ENCODE measurements at regions not wholly inside any gene's neighbourhood (a gene's known extent, or its start where the extent isn't known, plus 50 kb on each side); places are given as distances from the start of the nearest gene placed in this dataset.

DNA sequence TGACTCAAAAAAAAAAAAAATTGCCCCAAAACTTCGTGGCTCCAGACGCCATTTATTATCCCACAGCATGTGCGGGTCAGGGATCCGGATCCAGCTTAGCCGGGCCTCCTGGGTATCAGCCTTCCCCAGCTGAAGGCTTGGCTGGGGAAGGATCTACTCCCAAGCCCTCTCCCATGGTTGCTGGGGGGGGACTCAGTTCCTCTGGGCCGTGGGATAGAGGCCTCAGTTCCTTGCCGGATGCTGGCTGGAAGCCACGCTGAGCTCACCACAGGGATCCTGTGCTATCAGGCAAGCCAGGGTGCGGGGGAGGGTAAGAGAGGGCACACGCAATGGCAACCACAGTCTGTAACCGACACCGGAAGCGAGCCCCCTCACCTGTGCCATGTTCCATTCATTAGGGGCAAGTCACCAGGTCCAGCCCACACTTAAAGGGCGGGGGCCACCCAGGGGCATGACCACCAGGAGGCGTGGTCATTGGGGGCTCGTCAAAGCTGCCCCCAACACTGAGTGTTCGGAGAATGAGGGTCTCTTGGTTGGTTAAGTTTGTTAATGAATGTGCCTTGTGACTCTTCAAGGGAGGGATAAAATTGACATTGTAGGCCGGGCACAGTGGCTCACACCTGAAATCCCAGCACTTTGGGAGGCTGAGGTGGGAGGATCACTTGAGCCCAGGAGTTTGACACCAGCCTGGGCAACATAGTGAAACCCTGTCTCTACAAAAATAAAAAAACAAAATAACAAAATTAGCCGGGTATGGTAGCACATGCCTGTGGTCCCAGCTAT, 210.0 kb upstream of the GSE1 start:
- peak; percentile 44 for ATAC-seq
- intact Hi-C loops (cut with DNase I) = no loop called here
- peak; percentile 65 for DNase-seq (ENCODE audit: low spot score)

DNA sequence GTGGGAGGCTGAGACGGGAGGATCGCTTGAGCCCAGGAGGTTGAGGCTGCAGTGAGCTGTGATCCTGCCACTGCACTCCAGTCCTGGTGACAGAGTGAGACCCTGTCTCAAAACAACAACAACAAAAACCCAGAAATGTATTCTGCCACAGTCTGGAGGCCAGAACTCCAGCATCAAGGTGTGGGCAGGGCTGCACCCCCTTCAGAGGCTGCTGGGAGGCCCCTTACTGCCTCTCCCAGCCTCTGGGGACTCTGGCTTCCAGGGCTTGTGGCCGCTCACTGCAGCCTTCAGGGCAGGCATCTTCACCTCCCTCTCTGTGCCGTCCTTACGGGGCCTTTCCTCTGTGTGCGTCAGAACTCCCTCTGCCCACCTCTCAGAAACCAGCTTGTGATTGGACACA, 209.4 kb upstream of the GSE1 start:
- peak; percentile 51 for DNase-seq (ENCODE audit: low spot score)
- no peak for ATAC-seq
- intact Hi-C loops (cut with DNase I) = no loop called here

DNA sequence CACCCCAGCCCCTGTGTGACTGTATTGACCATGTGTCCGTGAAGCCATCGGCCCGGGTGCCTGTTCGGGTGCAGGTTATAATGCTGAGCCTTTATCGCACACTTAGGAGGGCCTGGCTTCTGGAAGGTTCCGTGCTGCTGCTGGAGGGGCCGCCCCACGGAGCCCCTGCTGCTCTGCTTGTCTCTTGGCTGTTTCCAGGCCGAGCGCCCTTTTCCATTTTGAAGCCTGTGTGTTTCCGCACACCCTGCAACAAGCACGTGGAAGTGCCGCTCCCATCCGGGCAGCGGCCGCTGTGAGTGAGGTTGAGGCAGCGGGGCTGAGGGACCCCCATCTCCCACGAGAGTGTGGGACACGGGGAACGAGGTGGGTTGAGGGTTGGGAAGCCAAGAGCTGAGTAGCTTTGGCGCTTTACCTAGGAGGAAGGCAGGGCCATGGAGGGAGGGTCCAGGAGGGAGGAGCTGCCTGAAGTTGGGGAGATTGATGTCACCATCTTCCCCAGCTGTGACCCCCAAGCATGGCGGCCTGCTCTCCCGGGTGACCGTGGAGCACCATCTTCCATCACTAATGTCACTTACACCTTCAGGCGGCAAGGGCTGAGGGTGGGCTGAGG, 200.1 kb upstream of the GSE1 start:
- peak; percentile 50 for DNase-seq (ENCODE audit: low spot score)
- no peak for ATAC-seq
- intact Hi-C loops (cut with DNase I) = no loop called here

GRCh38 chr16:85413691-85414663, 199.1 kb upstream of the GSE1 start:
- intact Hi-C loops (cut with DNase I) = no loop called here
- ATAC-seq (no peak), DNase-seq (ENCODE audit: low spot score) (no peak)

GRCh38 chr16:85415196-85416090, 197.7 kb upstream of the GSE1 start:
- DNase-seq (ENCODE audit: low spot score) = peak; percentile 50
- no peak for ATAC-seq
- intact Hi-C loops (cut with DNase I) = loop anchor here (5.0 kb wide), 1 partner anchor 252 kb away; no protein-coding TSS in a partner anchor

- intact Hi-C loops (cut with DNase I) = loop anchor here (5.0 kb wide), 1 partner anchor 251 kb away; no protein-coding TSS in a partner anchor
- peak; percentile 79 for DNase-seq (ENCODE audit: low spot score)
- ATAC-seq = peak; percentile 50
Observed at GRCh38 chr16:85416228-85417109, 196.7 kb upstream of the GSE1 start.

DNA sequence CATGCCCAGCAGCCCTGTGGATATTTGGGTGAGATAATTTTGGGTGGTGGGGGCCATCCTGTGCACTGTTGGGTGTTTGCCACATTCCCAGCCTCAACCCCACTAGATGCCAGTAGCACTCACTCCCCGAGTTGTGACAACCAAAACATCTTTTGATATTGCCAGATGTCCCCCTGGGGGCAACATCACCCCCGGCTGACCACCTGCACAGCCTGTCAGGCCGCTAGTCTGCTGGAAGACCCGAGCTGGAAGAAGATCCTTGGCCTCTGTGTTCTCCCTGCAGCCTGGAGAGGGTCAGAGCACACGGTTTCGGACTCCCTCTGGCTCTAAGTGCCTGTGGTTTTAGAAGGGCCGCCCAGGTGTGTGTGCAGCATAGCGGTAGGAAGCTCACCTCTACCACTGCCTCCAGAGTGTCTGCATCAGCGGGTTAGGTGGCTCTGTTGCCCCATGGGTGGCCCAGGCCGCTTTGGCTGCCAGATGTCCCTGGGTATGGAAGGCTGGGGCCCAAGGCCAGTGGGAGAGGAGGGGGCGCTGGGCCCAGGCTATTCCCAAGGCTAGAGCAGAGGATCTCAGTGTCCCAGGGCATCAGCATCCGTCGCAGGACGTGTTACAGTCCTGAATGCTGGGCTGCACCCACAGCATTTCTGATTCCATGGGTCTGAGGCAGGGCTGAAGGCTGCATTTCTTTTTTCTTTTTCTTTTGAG, 195.8 kb upstream of the GSE1 start:
- intact Hi-C loops (cut with DNase I) = loop anchor here (5.0 kb wide), 1 partner anchor 250 kb away; no protein-coding TSS in a partner anchor
- DNase-seq (ENCODE audit: low spot score) (peak; percentile 49), ATAC-seq (no peak)

DNA sequence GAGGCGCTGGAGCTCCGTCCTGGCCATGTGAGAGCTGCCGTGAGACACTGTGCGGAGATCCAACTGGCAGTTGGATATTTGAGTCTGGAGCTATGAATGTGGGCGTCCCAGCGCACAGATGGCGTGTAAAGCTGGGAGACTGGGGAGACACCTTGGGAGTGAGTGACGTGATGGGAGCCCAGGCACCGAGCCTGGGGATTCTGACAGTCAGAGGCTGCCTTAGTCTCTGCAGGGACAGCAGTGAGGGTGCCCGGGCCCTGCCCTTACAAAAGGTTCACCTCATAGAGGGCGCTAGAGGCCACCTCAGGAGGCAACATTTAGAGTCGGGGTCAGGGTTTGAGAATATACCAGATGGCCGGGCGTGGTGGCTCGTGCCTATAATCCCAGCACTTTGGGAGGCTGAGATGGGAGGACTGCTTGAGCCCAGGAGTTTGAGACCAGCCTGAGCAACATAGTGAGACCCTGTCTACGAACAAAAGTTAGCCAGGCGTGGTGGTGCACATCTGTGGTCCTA, 194.1 kb upstream of the GSE1 start:
- intact Hi-C loops (cut with DNase I) = loop anchor here (5.0 kb wide), 1 partner anchor 248 kb away; no protein-coding TSS in a partner anchor
- ATAC-seq (no peak), DNase-seq (ENCODE audit: low spot score) (peak; percentile 32)

DNA sequence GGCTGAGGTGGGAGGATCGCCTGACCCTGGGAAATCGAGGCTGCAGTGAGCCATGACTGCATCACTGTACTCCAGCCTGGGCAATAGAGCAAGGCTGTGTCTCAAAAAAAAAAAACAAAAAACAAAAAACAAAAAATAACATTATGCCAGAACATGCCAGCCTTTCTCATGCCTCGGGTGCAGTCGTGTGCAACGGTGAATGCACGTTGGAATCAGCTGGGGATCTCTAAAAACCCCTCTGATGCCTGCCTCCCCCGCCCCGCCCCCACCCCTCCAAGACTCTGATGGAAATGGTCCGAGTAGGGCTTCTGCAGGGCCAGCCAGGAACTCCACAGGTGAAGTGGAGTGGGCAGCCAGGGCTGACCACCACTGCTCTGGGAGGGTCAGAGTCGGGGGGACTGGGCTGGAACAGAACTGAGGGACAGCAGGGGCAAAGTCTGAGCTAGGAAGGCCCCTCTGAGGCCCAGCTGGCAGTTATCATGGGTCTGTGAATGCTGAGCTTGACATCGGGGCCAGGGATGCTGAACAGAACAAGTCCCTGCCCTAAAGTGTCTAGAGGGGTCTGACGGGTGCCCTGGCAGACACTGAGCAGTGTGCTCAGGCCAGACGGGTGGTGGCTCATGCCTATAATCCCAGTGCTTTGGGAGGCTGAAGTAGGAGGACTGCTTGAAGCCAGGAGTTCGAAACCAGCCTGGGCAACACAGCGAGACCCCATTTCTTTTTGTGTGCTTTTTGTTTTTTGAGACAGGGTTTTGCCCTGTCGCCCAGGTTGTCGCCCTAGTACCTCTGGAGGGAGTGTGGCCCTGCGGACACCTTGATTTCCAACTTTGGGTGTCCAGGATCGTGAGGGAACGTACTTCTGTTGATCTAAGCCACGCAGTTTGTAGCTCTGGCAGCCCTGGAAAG, 193.4 kb upstream of the GSE1 start:
- no peak for ATAC-seq
- DNase-seq (ENCODE audit: low spot score) = peak; percentile 50
- intact Hi-C loops (cut with DNase I) = loop anchor here (5.0 to 10.0 kb wide), 2 partner anchors 185 to 248 kb away; no protein-coding TSS in a partner anchor

DNA sequence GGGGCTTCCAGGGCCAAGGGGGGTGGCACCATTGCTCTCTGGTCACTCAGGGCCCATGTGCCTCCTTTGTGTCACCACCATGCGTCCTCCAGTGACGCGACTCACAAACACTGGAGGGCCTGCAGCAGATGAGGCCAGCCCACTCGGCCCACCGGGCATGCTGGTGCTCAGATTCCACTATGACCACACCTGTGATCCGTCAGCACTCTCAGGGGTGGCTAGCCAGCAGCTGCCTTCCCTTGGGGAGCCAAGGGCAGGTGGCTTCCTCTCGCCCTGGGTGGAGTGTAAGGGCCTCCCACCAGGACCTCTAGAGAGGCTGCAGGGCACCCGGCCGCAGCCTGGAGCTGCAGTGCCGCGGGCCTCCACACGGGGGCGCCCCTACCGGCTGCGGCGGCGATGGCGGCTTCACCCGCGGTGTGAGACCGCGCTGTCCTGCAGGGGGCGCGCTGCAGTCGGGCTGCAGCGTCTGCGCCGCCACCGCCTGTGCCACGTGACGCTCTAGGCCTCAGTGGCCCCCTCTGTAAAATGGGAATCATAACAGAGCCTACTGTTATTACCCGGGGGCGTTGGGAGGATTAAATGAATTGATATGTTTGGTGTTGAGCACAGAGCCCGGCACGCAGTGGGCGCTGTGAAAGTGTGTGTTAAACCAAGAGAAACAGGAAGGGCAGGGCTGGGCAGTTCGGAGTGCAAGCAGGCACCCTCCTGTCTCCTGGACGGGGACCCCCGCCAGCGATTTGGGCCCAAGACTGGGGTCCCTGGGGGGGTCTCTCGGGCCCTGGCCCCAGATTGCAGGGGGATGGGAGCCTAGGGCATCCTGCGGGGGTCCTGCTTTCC, 192.4 kb upstream of the GSE1 start:
- intact Hi-C loops (cut with DNase I) = loop anchor here (10.0 kb wide), 1 partner anchor 184 kb away; no protein-coding TSS in a partner anchor
- ATAC-seq (no peak), DNase-seq (ENCODE audit: low spot score) (peak; percentile 69)

DNA sequence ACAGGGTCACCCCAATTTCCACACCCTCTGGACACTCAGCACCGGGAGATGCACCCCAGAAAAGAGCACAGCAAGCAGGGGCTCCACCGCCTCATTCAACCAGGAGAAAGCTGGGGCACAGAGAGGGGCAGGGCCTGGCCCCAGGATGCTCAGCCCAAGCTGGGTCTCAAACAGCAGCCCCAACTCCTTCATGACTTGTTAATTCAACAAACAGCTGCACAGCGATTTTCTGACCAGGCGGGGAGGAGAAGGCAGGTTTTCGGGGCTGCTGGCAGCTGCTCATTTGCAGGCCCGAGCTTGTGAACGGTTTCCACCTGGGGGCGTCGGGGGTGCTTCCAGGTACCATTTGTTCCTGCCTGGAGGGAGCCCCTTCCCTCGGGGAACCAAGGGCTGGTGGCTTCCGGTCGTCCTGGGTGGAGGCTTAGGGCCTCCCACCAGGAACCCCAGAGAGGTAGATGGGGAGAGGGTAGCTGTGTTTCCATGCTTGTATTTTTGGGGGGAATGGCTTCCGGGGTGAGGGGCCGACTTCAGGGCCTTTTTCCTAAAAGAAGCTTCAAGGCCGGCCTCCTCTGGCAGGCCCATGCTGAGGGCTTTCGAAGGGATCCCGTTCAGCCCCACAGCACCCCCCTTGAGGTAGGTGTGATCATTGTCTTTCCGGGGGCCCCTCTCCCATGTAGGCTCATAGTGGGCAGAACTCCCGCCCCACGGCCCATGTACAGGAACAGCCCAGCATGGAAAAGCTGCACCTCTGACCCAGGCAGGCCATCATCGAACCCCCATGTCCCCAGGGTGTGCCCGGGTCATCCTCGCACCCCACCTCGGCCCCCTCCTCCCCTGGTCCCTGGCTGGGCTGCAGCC, 191.6 kb upstream of the GSE1 start:
- peak; percentile 5 for ATAC-seq
- DNase-seq (ENCODE audit: low spot score) = peak; percentile 55
- intact Hi-C loops (cut with DNase I) = loop anchor here (10.0 kb wide), 1 partner anchor 183 kb away; no protein-coding TSS in a partner anchor

DNA sequence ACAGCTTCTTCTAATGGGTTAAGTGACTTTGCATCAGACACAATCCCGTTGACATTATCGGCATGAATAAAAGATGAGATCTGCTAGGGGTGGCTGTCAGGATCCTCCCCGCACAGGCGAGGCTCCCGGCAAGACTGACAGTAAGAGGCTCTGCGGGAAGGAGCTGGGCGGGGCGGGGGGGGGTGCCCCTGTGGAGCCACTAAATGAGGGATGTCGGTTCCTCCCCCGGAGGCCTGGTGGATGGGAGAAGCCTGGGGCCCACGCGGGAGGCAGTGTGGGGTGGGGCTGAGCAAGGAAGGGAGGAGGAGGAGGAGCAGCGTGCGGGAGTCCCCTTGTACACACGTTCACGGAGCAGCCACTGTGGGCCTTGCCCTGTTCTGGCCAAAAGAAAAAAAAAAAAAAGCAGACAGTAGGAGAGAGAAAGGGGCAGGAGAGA, 190.9 kb upstream of the GSE1 start:
- peak; percentile 61 for DNase-seq (ENCODE audit: low spot score)
- intact Hi-C loops (cut with DNase I) = loop anchor here (10.0 kb wide), 1 partner anchor 183 kb away; no protein-coding TSS in a partner anchor
- peak; percentile 43 for ATAC-seq
